H1 (cell line): ENCODE measurements at regions not wholly inside any gene's neighbourhood (a gene's known extent, or its start where the extent isn't known, plus 50 kb on each side); places are given as distances from the start of the nearest gene placed in this dataset.

Experiments used
- CTCF ChIA-PET: fragments of 300-600 bp; sonication (Branson Sonifier 250); formaldehyde crosslinking; loops from one replicate; lab custom pipeline; 2021; ENCODE audit not compliant: partially characterized antibody; lab: Charles Lee
- POLR2A ChIA-PET: fragments of 300-600 bp; sonication (Branson Sonifier 250); formaldehyde crosslinking; loops from one replicate; lab custom pipeline; 2021; ENCODE audit warnings: inconsistent platforms; ENCODE audit not compliant: partially characterized antibody; lab: Charles Lee
- DNase-seq, 2 experiments: peaks; one replicate each; pipeline versions ENCODE4 v3.0.0 to v3.0.0-alpha.2; 2010 to 2022; ENCODE audit warnings: low spot score in 2 of 2, low read depth in 1 of 2, mixed read lengths in 1 of 2
- FAIRE-seq: peaks from 2 replicates; lab custom pipeline; 2011; peaks lifted over from hg19 to GRCh38; lab: Jason Lieb, UNC
- H2AFZ ChIP-seq: 2 replicates; pipeline ENCODE4 v1.8.1; 2012; ENCODE audit warnings: low read length, inconsistent platforms
- H2AK5ac ChIP-seq: 2 replicates; pipeline ENCODE4 v1.6.1; 2013; ENCODE audit warnings: low read depth, low read length
- H2BK120ac ChIP-seq: replicated peaks from 2 replicates; pipeline ENCODE3; 2013; ENCODE audit warnings: low read depth, low read length, inconsistent platforms
- H2BK12ac ChIP-seq: 2 replicates; pipeline ENCODE4 v1.6.1; 2013; ENCODE audit warnings: low read depth, low read length
- H2BK15ac ChIP-seq: 2 replicates; pipeline ENCODE4 v1.6.1; 2013; ENCODE audit warnings: low read length
- H2BK20ac ChIP-seq: 2 replicates; pipeline ENCODE4 v1.6.1; 2013; ENCODE audit warnings: low read length
- H2BK5ac ChIP-seq: 2 replicates; pipeline ENCODE4 v1.6.1; 2013; ENCODE audit warnings: low read depth, low read length
- H3K14ac ChIP-seq: 2 replicates; pipeline ENCODE4 v1.6.1; 2013; ENCODE audit warnings: inconsistent platforms; ENCODE audit not compliant: insufficient read length
- H3K18ac ChIP-seq: 2 replicates; pipeline ENCODE4 v1.6.1; 2013; ENCODE audit warnings: low read length; ENCODE audit errors: extremely low read depth
- H3K23ac ChIP-seq: 2 replicates; pipeline ENCODE4 v1.6.1; 2013; ENCODE audit warnings: inconsistent platforms; ENCODE audit not compliant: insufficient read length
- H3K23me2 ChIP-seq: 2 replicates; pipeline ENCODE4 v1.6.1; 2013; ENCODE audit warnings: low read depth, low read length
- H3K27ac ChIP-seq: 2 replicates; pipeline ENCODE4 v1.6.1; 2011; ENCODE audit warnings: low read depth, low read length, inconsistent platforms
- H3K27me3 ChIP-seq, 4 experiments: replicated peaks in 1 of 4; 1 replicate in 1 of 4; 2 replicates in 3 of 4; pipeline versions ENCODE4 v1.6.1 to v1.8.1; 2011 to 2013; ENCODE audit warnings: low read length in 3 of 4, mild to moderate bottlenecking in 3 of 4, inconsistent platforms in 2 of 4, mixed read lengths in 2 of 4, moderate library complexity in 1 of 4; ENCODE audit not compliant: control insufficient read depth in 3 of 4, insufficient read depth in 3 of 4; ENCODE audit errors: extremely low read depth in 1 of 4
- H3K36me3 ChIP-seq, 4 experiments: 2 replicates each; pipeline versions ENCODE4 v1.6.1 to v1.8.1; 2011 to 2013; ENCODE audit warnings: mild to moderate bottlenecking in 4 of 4, low read length in 3 of 4, moderate library complexity in 2 of 4, control low read depth in 1 of 4, inconsistent platforms in 1 of 4; ENCODE audit not compliant: insufficient read depth in 4 of 4, control insufficient read depth in 2 of 4
- H3K4ac ChIP-seq: replicated peaks from 2 replicates; pipeline ENCODE3; 2013; ENCODE audit warnings: low read length, low read depth, mixed read lengths, inconsistent platforms; ENCODE audit not compliant: insufficient read length
- H3K4me1 ChIP-seq, 4 experiments: replicated peaks in 1 of 4; 1 replicate in 1 of 4; 2 replicates in 3 of 4; pipeline versions ENCODE4 v1.6.1 to v1.8.1; 2011 to 2013; ENCODE audit warnings: low read length in 3 of 4, inconsistent platforms in 2 of 4, mixed read lengths in 1 of 4; ENCODE audit not compliant: insufficient read depth in 4 of 4, control insufficient read depth in 3 of 4
- H3K4me2 ChIP-seq, 2 experiments: 2 replicates each; pipeline versions ENCODE4 v1.6.1 to v1.8.1; 2011 to 2013; ENCODE audit warnings: low read depth in 2 of 2, low read length in 2 of 2, control low read depth in 1 of 2, inconsistent platforms in 1 of 2, mild to moderate bottlenecking in 1 of 2; ENCODE audit not compliant: insufficient read depth in 1 of 2
- H3K4me3 ChIP-seq, 4 experiments: fragments of 200-600, 300-600 bp in 1 of 4; sonication (generic), shearing (Covaris generic), sonication (Bioruptor Twin) in 1 of 4; 2 replicates each; pipeline versions ENCODE4 v1.5.1 to v1.8.1; 2011 to 2016; ENCODE audit warnings: low read length in 4 of 4, low read depth in 3 of 4, control low read depth in 2 of 4, inconsistent platforms in 2 of 4, mild to moderate bottlenecking in 2 of 4, mixed read lengths in 1 of 4, moderate library complexity in 1 of 4; ENCODE audit not compliant: insufficient read depth in 2 of 4; ENCODE audit errors: extremely low read depth in 1 of 4
- H3K56ac ChIP-seq: replicated peaks from 2 replicates; pipeline ENCODE3; 2013; ENCODE audit warnings: low read depth, mild to moderate bottlenecking, mixed read lengths, low read length, inconsistent platforms; ENCODE audit not compliant: insufficient read length
- H3K79me1 ChIP-seq: 2 replicates; pipeline ENCODE4 v1.6.1; 2013; ENCODE audit warnings: low read depth, low read length, control low read depth
- H3K79me2 ChIP-seq, 2 experiments: 2 replicates each; pipeline versions ENCODE4 v1.6.1 to v1.8.1; 2012 to 2013; ENCODE audit warnings: low read length in 2 of 2, mild to moderate bottlenecking in 2 of 2, inconsistent platforms in 1 of 2; ENCODE audit not compliant: insufficient read depth in 2 of 2, control insufficient read depth in 1 of 2
- H3K9ac ChIP-seq, 4 experiments: replicated peaks in 1 of 4; 1 replicate in 1 of 4; 2 replicates in 3 of 4; pipeline versions ENCODE4 v1.6.1 to v1.8.1; 2011 to 2013; ENCODE audit warnings: low read depth in 3 of 4, low read length in 3 of 4, control low read depth in 2 of 4, mild to moderate bottlenecking in 2 of 4, moderate library complexity in 2 of 4, inconsistent platforms in 1 of 4; ENCODE audit errors: extremely low read depth in 1 of 4
- H3K9me3 ChIP-seq, 2 experiments: 2 replicates each; pipeline versions ENCODE4 v1.6.1 to v1.8.1; 2012 to 2013; ENCODE audit warnings: mild to moderate bottlenecking in 2 of 2, moderate library complexity in 2 of 2, control low read depth in 1 of 2, inconsistent platforms in 1 of 2, low read depth in 1 of 2, low read length in 1 of 2, mixed read lengths in 1 of 2; ENCODE audit not compliant: insufficient read depth in 2 of 2
- H4K20me1 ChIP-seq, 2 experiments: replicated peaks in 1 of 2; 2 replicates each; pipeline versions ENCODE3 to v1.8.1; 2011 to 2013; ENCODE audit warnings: inconsistent platforms in 2 of 2, low read length in 2 of 2, mild to moderate bottlenecking in 1 of 2; ENCODE audit not compliant: insufficient read depth in 2 of 2, control insufficient read depth in 1 of 2
- H4K5ac ChIP-seq: 2 replicates; pipeline ENCODE4 v1.6.1; 2013; ENCODE audit warnings: low read length, low read depth, mixed read lengths, inconsistent platforms; ENCODE audit not compliant: insufficient read length
- H4K8ac ChIP-seq: 2 replicates; pipeline ENCODE4 v1.8.0; 2013; ENCODE audit warnings: mild to moderate bottlenecking, moderate library complexity, low read length, inconsistent platforms; ENCODE audit not compliant: insufficient read depth; ENCODE audit errors: extremely low read depth
- H4K91ac ChIP-seq: replicated peaks from 2 replicates; pipeline ENCODE3; 2013; ENCODE audit warnings: low read length, mixed read lengths, inconsistent platforms; ENCODE audit not compliant: insufficient read length
- CBX8 ChIP-seq: fragments of 300-800, 300-1000 bp; sonication (generic); IDR thresholded peaks from 2 replicates; pipeline ENCODE4 v1.7.1; 2016; ENCODE audit warnings: low read depth, low read length, borderline replicate concordance
- GABPA ChIP-seq: IDR thresholded peaks from 2 replicates; pipeline ENCODE4 v1.6.1; 2011; ENCODE audit warnings: mild to moderate bottlenecking, low read length, moderate library complexity, borderline replicate concordance; ENCODE audit not compliant: insufficient read depth
- HDAC6 ChIP-seq: IDR thresholded peaks from one replicate; pipeline ENCODE4 v1.7.1; 2012; ENCODE audit warnings: low read depth, mild to moderate bottlenecking, inconsistent platforms, low read length, moderate library complexity
- POLR2AphosphoS5 ChIP-seq: IDR thresholded peaks from 2 replicates; pipeline ENCODE4 v1.6.1; 2011; ENCODE audit warnings: low read depth, low read length
- SP1 ChIP-seq: IDR thresholded peaks from 2 replicates; pipeline ENCODE4 v1.6.1; 2011; ENCODE audit warnings: low read depth, low read length
- SUZ12 ChIP-seq: fragments of 200-600 bp; sonication (generic); IDR thresholded peaks from 2 replicates; pipeline ENCODE4 v1.6.1; 2012; ENCODE audit warnings: mild to moderate bottlenecking, inconsistent platforms, low read length, moderate library complexity, mixed read lengths
- TAF1 ChIP-seq: IDR thresholded peaks from 2 replicates; pipeline ENCODE4 v1.6.1; 2011; ENCODE audit warnings: mild to moderate bottlenecking, low read depth, low read length
- TBP ChIP-seq: IDR thresholded peaks from 2 replicates; pipeline ENCODE4 v1.6.1; 2011; ENCODE audit warnings: low read depth, low read length, improper control_type of control experiment
- WGBS, 2 experiments: shearing (Covaris generic) in 1 of 2; methylation state at CpG; one replicate each; pipeline versions ENCODE4 v1.1.6 to v1.1.7; 2013 to 2015; ENCODE audit warnings: low lambda C conversion rate in 2 of 2, mixed read lengths in 2 of 2, inconsistent platforms in 1 of 2, low coverage in 1 of 2, missing lambda C conversion rate in 1 of 2; ENCODE audit not compliant: insufficient replicate concordance in 2 of 2, insufficient coverage in 1 of 2, insufficient read length in 1 of 2; ENCODE audit errors: extremely low coverage in 1 of 2, missing lambda C conversion rate in 1 of 2; 5-methylcytosine and 5-hydroxymethylcytosine counted together

- Histone ChIP-seq H3K23ac (no peak overlapping the region), H3K27me3 (peaks cover 0 to 1% (median 0%) of the 10 kb centered on the region in 4 experiments; a peak in 1 of 7 replicates), H4K8ac (no peak overlapping the region), H3K27ac (no peak overlapping the region), H3K36me3 (no peaks in the 10 kb centered on the region), H2BK20ac (no peak overlapping the region), H3K23me2 (no peaks in the 10 kb centered on the region), H3K4me3 (no peak overlapping the region), H2BK5ac (no peak overlapping the region), H2BK12ac (no peak overlapping the region), H3K18ac (no peak overlapping the region), H2AFZ (no peak overlapping the region), H3K4me2 (no peak overlapping the region), H4K20me1 (no peaks in the 10 kb centered on the region), H3K56ac (no peak overlapping the region), H4K91ac (no peak overlapping the region), H2BK120ac (no peak overlapping the region), H4K5ac (no peak overlapping the region), H3K4ac (no peak overlapping the region), H3K14ac (no peak overlapping the region), H3K4me1 (no peaks in the 10 kb centered on the region), H2AK5ac (no peak overlapping the region), H2BK15ac (no peak overlapping the region), H3K79me1 (no peaks in the 10 kb centered on the region), H3K79me2 (no peaks in the 10 kb centered on the region), H3K9me3 (no peaks in the 10 kb centered on the region), H3K9ac (no peak overlapping the region)
- DNase-seq (no peak), FAIRE-seq (no peak)
- POLR2A ChIA-PET, result no interaction called here
- 88% methylated on average over 3 of the region's 3 CpGs; no CpG with 5 or more reads in 1 of the 2 experiments for WGBS, 2 experiments
- CTCF ChIA-PET, result interaction anchor here (1.0 to 1.3 kb wide), 2 partner anchors 29 to 45 kb away, joined by 3 to 6 read pairs; no protein-coding TSS in a partner anchor
- TF ChIP-seq TAF1 (no peak), POLR2AphosphoS5 (no peak), CBX8 (no peak), GABPA (no peak), SP1 (no peak), SUZ12 (no peak), HDAC6 (no peak), TBP (no peak)
These were observed 86.1 kb downstream of the TTC6 start for GRCh38 chr14:37681486-37681885.
